GM23248 (cell line): ENCODE measurements at regions not wholly inside any gene's neighbourhood (a gene's known extent, or its start where the extent isn't known, plus 50 kb on each side); places are given as distances from the start of the nearest gene placed in this dataset.

ENCODE experiments used
- DNase-seq: peaks from one replicate; pipeline ENCODE4 v3.0.0-alpha.2; 2015
- H2AFZ ChIP-seq: fragments of 200-600 bp; sonication (generic); 2 replicates; pipeline ENCODE4 v1.6.1; 2016; ENCODE audit warnings: antibody characterized with exemption
- H3F3A ChIP-seq: fragments of 200-600 bp; sonication (generic); 2 replicates; pipeline ENCODE4 v1.6.1; 2016; ENCODE audit warnings: mild to moderate bottlenecking, antibody characterized with exemption, mixed run types; ENCODE audit not compliant: insufficient read depth
- H3K27ac ChIP-seq: fragments of 200-600 bp; sonication (generic); 2 replicates; pipeline ENCODE4 v1.5.1; 2016; ENCODE audit warnings: mild to moderate bottlenecking
- H3K27me3 ChIP-seq: fragments of 200-600 bp; sonication (generic); replicated peaks from 2 replicates; pipeline ENCODE4 v1.6.1; 2016; ENCODE audit warnings: mild to moderate bottlenecking; ENCODE audit not compliant: insufficient read depth
- H3K36me3 ChIP-seq: fragments of 200-600 bp; sonication (generic); 2 replicates; pipeline ENCODE4 v1.6.1; 2016; ENCODE audit warnings: low read depth, mild to moderate bottlenecking
- H3K4me1 ChIP-seq: fragments of 200-600 bp; sonication (generic); 2 replicates; pipeline ENCODE4 v1.6.1; 2016; ENCODE audit warnings: mild to moderate bottlenecking; ENCODE audit not compliant: insufficient read depth
- H3K4me2 ChIP-seq: fragments of 200-600 bp; sonication (generic); one replicate; pipeline ENCODE4 v1.6.1; 2016; ENCODE audit warnings: mild to moderate bottlenecking; ENCODE audit not compliant: unreplicated experiment
- H3K4me3 ChIP-seq: fragments of 200-600 bp; sonication (generic); 2 replicates; pipeline ENCODE4 v1.5.1; 2016; ENCODE audit warnings: mild to moderate bottlenecking
- H3K79me2 ChIP-seq: fragments of 200-600 bp; sonication (generic); 2 replicates; pipeline ENCODE4 v1.6.1; 2016; ENCODE audit warnings: mild to moderate bottlenecking; ENCODE audit not compliant: insufficient read depth
- H3K9ac ChIP-seq: fragments of 200-600 bp; sonication (generic); 2 replicates; pipeline ENCODE4 v1.6.1; 2016; ENCODE audit warnings: mild to moderate bottlenecking
- H3K9me2 ChIP-seq: fragments of 200-600 bp; sonication (generic); 2 replicates; pipeline ENCODE4 v1.6.1; 2016; ENCODE audit warnings: mixed run types, mild to moderate bottlenecking, moderate library complexity; ENCODE audit not compliant: insufficient read depth
- H3K9me3 ChIP-seq: fragments of 200-600 bp; sonication (generic); one replicate; pipeline ENCODE4 v1.6.1; 2017; ENCODE audit warnings: low read depth
- H4K20me1 ChIP-seq: fragments of 200-600 bp; sonication (generic); 2 replicates; pipeline ENCODE4 v1.6.0; 2016; ENCODE audit not compliant: insufficient read depth
- EZH2 ChIP-seq: fragments of 200-600 bp; sonication (generic); IDR thresholded peaks from 2 replicates; pipeline ENCODE4 v1.6.1; 2018; ENCODE audit warnings: antibody characterized with exemption, mild to moderate bottlenecking; ENCODE audit not compliant: insufficient read depth, poor library complexity, severe bottlenecking
- EZH2phosphoT487 ChIP-seq: fragments of 200-600 bp; sonication (generic); IDR thresholded peaks from 2 replicates; pipeline ENCODE4 v1.6.1; 2018; ENCODE audit warnings: antibody characterized with exemption, moderate library complexity, mild to moderate bottlenecking, low read depth; ENCODE audit not compliant: insufficient read depth
- WGBS, 2 experiments: methylation state at CpG; one replicate each; pipeline ENCODE4 v1.1.6; 2015 to 2017; ENCODE audit warnings: low lambda C conversion rate in 2 of 2, low coverage in 1 of 2; ENCODE audit errors: missing lambda C conversion rate in 2 of 2; 5-methylcytosine and 5-hydroxymethylcytosine counted together
- in situ Hi-C: fragments of 300-500 bp; cut with MboI; formaldehyde crosslinking; loops from 2 replicates; pipeline ENCODE4 v1.15.0; 2020

- no peak for TF ChIP-seq EZH2phosphoT487
- TF ChIP-seq EZH2: no peak
These were observed 611.9 kb downstream of the TFAP2B start for GRCh38 chr6:51430589-51430988.

GRCh38 chr6:51432481-51432880, 613.8 kb downstream of the TFAP2B start:
- Histone ChIP-seq H3K4me3 (no peak overlapping the region), H3K79me2 (no peaks in the 10 kb centered on the region), H3K9me3 (peaks cover 4% of the 10 kb centered on the region), H3K9me2 (no peaks in the 10 kb centered on the region), H3K4me2 (no peak overlapping the region), H3K27me3 (no peaks in the 10 kb centered on the region), H4K20me1 (no peaks in the 10 kb centered on the region), H3K27ac (no peak overlapping the region), H3K36me3 (no peaks in the 10 kb centered on the region), H3K4me1 (no peaks in the 10 kb centered on the region), H3K9ac (no peak overlapping the region), H2AFZ (no peak overlapping the region), H3F3A (no peaks in the 10 kb centered on the region)
- DNase-seq: no peak
- in situ Hi-C loops: no loop called here
- WGBS, 2 experiments: 28 to 30% methylated on average over 3 of the region's 3 CpGs
- no peak for TF ChIP-seq EZH2
- no peak for TF ChIP-seq EZH2phosphoT487

More at GRCh38 chr6:51430589-51430988, 611.9 kb downstream of the TFAP2B start:
- DNase-seq: no peak
- Histone ChIP-seq H3K79me2 (no peaks in the 10 kb centered on the region), H3K9ac (no peak overlapping the region), H3K9me2 (no peaks in the 10 kb centered on the region), H3K9me3 (peaks cover 4% of the 10 kb centered on the region), H4K20me1 (no peaks in the 10 kb centered on the region), H3K27me3 (no peaks in the 10 kb centered on the region), H3K27ac (no peak overlapping the region), H2AFZ (no peak overlapping the region), H3F3A (no peaks in the 10 kb centered on the region), H3K4me2 (no peak overlapping the region), H3K4me3 (no peak overlapping the region), H3K36me3 (no peaks in the 10 kb centered on the region), H3K4me1 (no peaks in the 10 kb centered on the region)
- 15 to 20% methylated on average over 2 of the region's 2 CpGs for WGBS, 2 experiments
- in situ Hi-C loops: no loop called here

- H3K4me2 ChIP-seq: no peak overlapping the region
- no peak overlapping the region for H3K4me3 ChIP-seq
- TF ChIP-seq EZH2: no peak
- H3K4me1 ChIP-seq: no peaks in the 10 kb centered on the region
- H3K9me2 ChIP-seq: no peaks in the 10 kb centered on the region
- H4K20me1 ChIP-seq: no peaks in the 10 kb centered on the region
- no peak overlapping the region for H3K27ac ChIP-seq
- 13 to 15% methylated on average over 3 of the region's 3 CpGs for WGBS, 2 experiments
- no peaks in the 10 kb centered on the region for H3K36me3 ChIP-seq
- H2AFZ ChIP-seq: no peak overlapping the region
- no peaks in the 10 kb centered on the region for H3K27me3 ChIP-seq
- no peak for DNase-seq
- H3K9ac ChIP-seq: no peak overlapping the region
- no peaks in the 10 kb centered on the region for H3K79me2 ChIP-seq
- no peaks in the 10 kb centered on the region for H3F3A ChIP-seq
- in situ Hi-C loops: no loop called here
- H3K9me3 ChIP-seq: no peaks in the 10 kb centered on the region
These were observed 631.7 kb downstream of the TFAP2B start for GRCh38 chr6:51450248-51450957.

GRCh38 chr6:51450958-51451357, 632.3 kb downstream of the TFAP2B start:
- H2AFZ ChIP-seq: no peak overlapping the region
- no peak overlapping the region for H3K4me2 ChIP-seq
- H3K9me3 ChIP-seq: no peaks in the 10 kb centered on the region
- H3F3A ChIP-seq: no peaks in the 10 kb centered on the region
- DNase-seq: no peak
- no peaks in the 10 kb centered on the region for H3K79me2 ChIP-seq
- H3K4me3 ChIP-seq: no peak overlapping the region
- in situ Hi-C loops: no loop called here
- H3K9ac ChIP-seq: no peak overlapping the region
- WGBS, 2 experiments: 13 to 29% methylated on average over 1 of the region's 1 CpG
- H3K9me2 ChIP-seq: no peaks in the 10 kb centered on the region
- no peak for TF ChIP-seq EZH2
- no peak for TF ChIP-seq EZH2phosphoT487
- no peaks in the 10 kb centered on the region for H4K20me1 ChIP-seq
- H3K36me3 ChIP-seq: no peaks in the 10 kb centered on the region
- no peaks in the 10 kb centered on the region for H3K4me1 ChIP-seq
- no peaks in the 10 kb centered on the region for H3K27me3 ChIP-seq
- H3K27ac ChIP-seq: no peak overlapping the region

- Histone ChIP-seq H3F3A (no peaks in the 10 kb centered on the region), H3K9me2 (no peaks in the 10 kb centered on the region), H3K4me3 (no peak overlapping the region), H3K9me3 (no peaks in the 10 kb centered on the region), H3K27ac (no peak overlapping the region), H3K36me3 (no peaks in the 10 kb centered on the region), H2AFZ (no peak overlapping the region), H3K9ac (no peak overlapping the region), H3K4me2 (no peak overlapping the region), H3K79me2 (no peaks in the 10 kb centered on the region), H3K4me1 (no peaks in the 10 kb centered on the region), H4K20me1 (no peaks in the 10 kb centered on the region), H3K27me3 (no peaks in the 10 kb centered on the region)
- DNase-seq: no peak
- TF ChIP-seq EZH2 (no peak), EZH2phosphoT487 (no peak)
- in situ Hi-C loops: no loop called here
These were observed 631.1 kb downstream of the PKHD1 start for GRCh38 chr6:51456282-51456681.
